Breast epithelium (tissue), 3 donors: ENCODE measurements at regions not wholly inside any gene's neighbourhood (a gene's known extent, or its start where the extent isn't known, plus 50 kb on each side); places are given as distances from the start of the nearest gene placed in this dataset.

Source experiments
- POLR2A ChIP-seq: fragments of 450-650 bp; IDR thresholded peaks from one replicate; pipeline ENCODE4 v1.6.1; 2016; ENCODE audit warnings: antibody characterized with exemption, mild to moderate bottlenecking, moderate library complexity
- POLR2AphosphoS5 ChIP-seq, 3 donors: sonication (generic); formaldehyde crosslinking; IDR thresholded peaks; one replicate each; pipeline ENCODE4 v1.6.1; 2017; ENCODE audit warnings: antibody characterized with exemption in 3 of 3
- TF ChIP-seq, protein P1 (sequence below), 3 donors: fragments of 450-650 bp; IDR thresholded peaks; one replicate each; pipeline ENCODE4 v1.5.1; 2016 to 2017; ENCODE audit warnings: antibody characterized with exemption in 3 of 3, mild to moderate bottlenecking in 3 of 3, moderate library complexity in 3 of 3

DNA sequence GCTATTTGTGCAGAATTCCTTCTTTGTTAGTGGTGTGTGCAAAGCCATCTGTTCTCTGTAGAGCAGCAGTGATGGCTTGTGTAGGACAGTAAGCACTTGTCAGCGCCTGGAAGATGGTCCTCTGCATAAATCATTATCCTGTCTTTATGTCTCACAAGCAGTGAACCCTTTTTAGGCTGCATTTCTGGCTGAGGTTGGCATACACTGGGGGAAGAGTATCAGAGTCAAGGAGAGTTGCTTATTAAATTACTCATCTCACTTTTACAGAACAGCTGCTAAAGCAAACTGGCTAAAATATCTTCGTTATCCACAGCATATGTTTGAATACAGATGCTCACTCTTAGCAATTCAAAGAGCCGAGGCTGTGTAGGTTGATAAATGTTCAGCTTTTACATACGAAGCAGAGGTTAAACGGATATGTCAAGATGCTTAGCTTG is 54.6 kb upstream of the NCAM2 start:
- no peak for TF ChIP-seq POLR2A
- TF ChIP-seq, protein P1, sequence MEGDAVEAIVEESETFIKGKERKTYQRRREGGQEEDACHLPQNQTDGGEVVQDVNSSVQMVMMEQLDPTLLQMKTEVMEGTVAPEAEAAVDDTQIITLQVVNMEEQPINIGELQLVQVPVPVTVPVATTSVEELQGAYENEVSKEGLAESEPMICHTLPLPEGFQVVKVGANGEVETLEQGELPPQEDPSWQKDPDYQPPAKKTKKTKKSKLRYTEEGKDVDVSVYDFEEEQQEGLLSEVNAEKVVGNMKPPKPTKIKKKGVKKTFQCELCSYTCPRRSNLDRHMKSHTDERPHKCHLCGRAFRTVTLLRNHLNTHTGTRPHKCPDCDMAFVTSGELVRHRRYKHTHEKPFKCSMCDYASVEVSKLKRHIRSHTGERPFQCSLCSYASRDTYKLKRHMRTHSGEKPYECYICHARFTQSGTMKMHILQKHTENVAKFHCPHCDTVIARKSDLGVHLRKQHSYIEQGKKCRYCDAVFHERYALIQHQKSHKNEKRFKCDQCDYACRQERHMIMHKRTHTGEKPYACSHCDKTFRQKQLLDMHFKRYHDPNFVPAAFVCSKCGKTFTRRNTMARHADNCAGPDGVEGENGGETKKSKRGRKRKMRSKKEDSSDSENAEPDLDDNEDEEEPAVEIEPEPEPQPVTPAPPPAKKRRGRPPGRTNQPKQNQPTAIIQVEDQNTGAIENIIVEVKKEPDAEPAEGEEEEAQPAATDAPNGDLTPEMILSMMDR (IDR thresholded peaks at IDR 0.05): no peak
- no peak for TF ChIP-seq POLR2AphosphoS5 (IDR thresholded peaks at IDR 0.05)
